Panc1 (cell line): ENCODE measurements at regions not wholly inside any gene's neighbourhood (a gene's known extent, or its start where the extent isn't known, plus 50 kb on each side); places are given as distances from the start of the nearest gene placed in this dataset.
A peak's percentile ranks its signal among the peaks of the same experiment; 100 is the strongest.

Experiments used
- ATAC-seq: fragments of 200-7000 bp; cut with Tn5 transposase; 2 replicates; pipeline ENCODE4 v1.9.1; 2020; ENCODE audit warnings: mild to moderate bottlenecking, moderate library complexity
- BruUV-seq: library from RNA; stranded (reverse); fragments of 400-500 nt; replicated peaks from 2 replicates; lab custom pipeline; 2021; lab: Mats Ljungman, UMichigan
- CTCF ChIA-PET: fragments of 300-600 bp; sonication (Branson Sonifier 250); formaldehyde crosslinking; loops from one replicate; lab custom pipeline; 2022; ENCODE audit warnings: antibody characterized with exemption; lab: Charles Lee
- POLR2A ChIA-PET: fragments of 300-600 bp; sonication (Branson Sonifier 250); formaldehyde crosslinking; loops from one replicate; lab custom pipeline; 2022; ENCODE audit warnings: antibody characterized with exemption; lab: Charles Lee
- DNase-seq: peaks from one replicate; pipeline ENCODE4 v3.0.0-alpha.2; 2010; ENCODE audit warnings: low read depth, low spot score
- H3K27ac ChIP-seq: 2 replicates; pipeline ENCODE4 v1.5.1; 2011; ENCODE audit warnings: mild to moderate bottlenecking, low read length, inconsistent platforms
- H3K27me3 ChIP-seq: fragments of 200-500 bp; sonication (Bioruptor generic); 2 replicates; pipeline ENCODE4 v1.6.0; 2014; ENCODE audit warnings: low read length, inconsistent platforms; ENCODE audit not compliant: control insufficient read depth, insufficient read depth
- H3K36me3 ChIP-seq: fragments of 200-500 bp; sonication (Bioruptor generic); 2 replicates; pipeline ENCODE4 v1.5.1; 2014; ENCODE audit warnings: inconsistent platforms, mild to moderate bottlenecking, low read length, moderate library complexity; ENCODE audit not compliant: control insufficient read depth, insufficient read depth
- H3K4me1 ChIP-seq: 2 replicates; pipeline ENCODE4 v1.5.1; 2011; ENCODE audit warnings: inconsistent platforms, mild to moderate bottlenecking, low read length, moderate library complexity; ENCODE audit not compliant: control insufficient read depth, insufficient read depth
- H3K4me3 ChIP-seq, 2 experiments: 2 replicates each; pipeline ENCODE4 v1.5.1; 2011 to 2012; ENCODE audit warnings: low read depth in 2 of 2, low read length in 2 of 2, mild to moderate bottlenecking in 2 of 2, inconsistent platforms in 1 of 2, moderate library complexity in 1 of 2
- H3K9me3 ChIP-seq: fragments of 200-500 bp; sonication (Bioruptor generic); 2 replicates; pipeline ENCODE4 v1.5.1; 2014; ENCODE audit warnings: low read depth, mild to moderate bottlenecking, inconsistent platforms, low read length, moderate library complexity; ENCODE audit not compliant: control insufficient read depth, insufficient read depth
- POLR2AphosphoS5 ChIP-seq: IDR thresholded peaks from 2 replicates; pipeline ENCODE4 v1.6.1; 2012; ENCODE audit warnings: mild to moderate bottlenecking, low read depth, low read length, moderate library complexity
- REST ChIP-seq, 2 experiments: IDR thresholded peaks; 2 replicates each; pipeline ENCODE4 v1.6.1; 2011 to 2012; ENCODE audit warnings: low read depth in 2 of 2, control low read depth in 1 of 2, low read length in 1 of 2, mild to moderate bottlenecking in 1 of 2, moderate library complexity in 1 of 2; ENCODE audit not compliant: insufficient read depth in 1 of 2
- SIN3A ChIP-seq: IDR thresholded peaks from 2 replicates; pipeline ENCODE4 v1.6.1; 2012; ENCODE audit warnings: low read depth, mild to moderate bottlenecking, low read length, moderate library complexity, borderline replicate concordance; ENCODE audit not compliant: insufficient read depth
- TCF7L2 ChIP-seq: IDR thresholded peaks from 2 replicates; pipeline ENCODE4 v1.6.1; 2011; ENCODE audit warnings: mild to moderate bottlenecking, low read depth, low read length, inconsistent platforms
- in situ Hi-C: cut with HindIII; loops from 2 replicates; pipeline ENCODE4 v1.10.0; 2016; ENCODE audit warnings: low sequenced_read_pairs, low pct_unique_long_range_greater_than_20kb
- intact Hi-C: fragments of 100-400 bp; cut with micrococcal nuclease; formaldehyde crosslinking; loops from one replicate; pipeline ENCODE4 v1.10.0; 2022; ENCODE audit not compliant: unreplicated experiment
- TF ChIP-seq, protein P1 (sequence below): fragments of 450-650 bp; IDR thresholded peaks from 2 replicates; pipeline ENCODE4 v1.5.1; 2017; ENCODE audit warnings: mild to moderate bottlenecking

DNA sequence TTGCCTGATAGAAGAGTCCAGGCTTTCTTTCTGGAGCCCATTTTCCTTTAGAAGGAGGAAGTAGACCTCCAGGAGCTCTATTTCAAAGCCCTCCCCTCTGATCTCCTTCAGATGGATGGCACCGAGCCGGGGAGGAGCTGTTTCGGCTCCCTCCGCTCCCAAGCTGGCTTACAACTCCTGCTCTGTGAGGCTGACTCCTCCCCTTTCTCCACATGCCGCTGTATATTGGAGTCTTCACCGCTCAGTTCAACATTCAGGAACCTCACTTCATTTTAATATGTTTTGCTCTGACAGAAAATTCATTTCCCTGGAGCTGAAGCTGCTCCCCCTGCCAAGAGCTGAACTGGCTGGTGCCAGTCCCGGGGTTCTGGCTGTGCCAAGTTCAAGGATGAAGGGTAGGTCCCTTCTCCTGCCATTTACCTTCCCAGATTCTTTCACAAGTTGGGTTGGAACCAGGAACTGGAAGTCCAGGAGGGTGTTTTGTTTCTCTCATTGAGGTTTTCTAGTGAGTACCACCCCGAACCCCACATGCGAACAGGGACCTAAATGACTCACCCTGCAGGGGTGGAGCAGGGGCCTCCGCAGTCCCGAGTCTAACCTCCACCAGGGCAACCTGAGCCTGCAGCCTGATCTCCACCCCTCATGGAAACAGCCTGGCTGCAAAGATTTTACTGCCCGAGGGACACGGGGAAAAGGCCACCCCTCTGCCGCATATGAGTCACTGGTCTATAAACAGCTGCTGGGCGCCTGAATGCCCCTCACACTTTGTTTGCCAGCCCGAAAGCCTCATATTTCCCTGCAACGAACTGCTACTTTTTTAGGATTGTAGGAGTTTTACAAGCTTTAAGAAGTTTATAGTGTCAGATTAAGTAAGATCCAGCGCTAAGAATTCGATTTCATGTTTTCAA, 68.6 kb upstream of the FOXA2 start:
- ChIA-PET POLR2A (no interaction called here), CTCF (no interaction called here)
- TF ChIP-seq TCF7L2 (no peak), POLR2AphosphoS5 (no peak), SIN3A (no peak), REST (IDR thresholded peaks at IDR 0.05; ENCODE audit: insufficient read depth in 1 of 2, low read depth in 2 of 2, low read length in 1 of 2) (no peak)
- TF ChIP-seq, protein P1, sequence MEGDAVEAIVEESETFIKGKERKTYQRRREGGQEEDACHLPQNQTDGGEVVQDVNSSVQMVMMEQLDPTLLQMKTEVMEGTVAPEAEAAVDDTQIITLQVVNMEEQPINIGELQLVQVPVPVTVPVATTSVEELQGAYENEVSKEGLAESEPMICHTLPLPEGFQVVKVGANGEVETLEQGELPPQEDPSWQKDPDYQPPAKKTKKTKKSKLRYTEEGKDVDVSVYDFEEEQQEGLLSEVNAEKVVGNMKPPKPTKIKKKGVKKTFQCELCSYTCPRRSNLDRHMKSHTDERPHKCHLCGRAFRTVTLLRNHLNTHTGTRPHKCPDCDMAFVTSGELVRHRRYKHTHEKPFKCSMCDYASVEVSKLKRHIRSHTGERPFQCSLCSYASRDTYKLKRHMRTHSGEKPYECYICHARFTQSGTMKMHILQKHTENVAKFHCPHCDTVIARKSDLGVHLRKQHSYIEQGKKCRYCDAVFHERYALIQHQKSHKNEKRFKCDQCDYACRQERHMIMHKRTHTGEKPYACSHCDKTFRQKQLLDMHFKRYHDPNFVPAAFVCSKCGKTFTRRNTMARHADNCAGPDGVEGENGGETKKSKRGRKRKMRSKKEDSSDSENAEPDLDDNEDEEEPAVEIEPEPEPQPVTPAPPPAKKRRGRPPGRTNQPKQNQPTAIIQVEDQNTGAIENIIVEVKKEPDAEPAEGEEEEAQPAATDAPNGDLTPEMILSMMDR: no peak
- Histone ChIP-seq H3K9me3 (no peaks in the 10 kb centered on the region), H3K4me1 (no peaks in the 10 kb centered on the region), H3K27me3 (no peaks in the 10 kb centered on the region), H3K4me3 (no peak overlapping the region), H3K27ac (no peak overlapping the region), H3K36me3 (no peaks in the 10 kb centered on the region)
- DNase-seq (no peak), ATAC-seq (peak; percentile 42; the same call in 1 of the 2 replicates)
- no TSS peak for BruUV-seq
- intact Hi-C loops: no loop called here
- in situ Hi-C loops: no loop called here

DNA sequence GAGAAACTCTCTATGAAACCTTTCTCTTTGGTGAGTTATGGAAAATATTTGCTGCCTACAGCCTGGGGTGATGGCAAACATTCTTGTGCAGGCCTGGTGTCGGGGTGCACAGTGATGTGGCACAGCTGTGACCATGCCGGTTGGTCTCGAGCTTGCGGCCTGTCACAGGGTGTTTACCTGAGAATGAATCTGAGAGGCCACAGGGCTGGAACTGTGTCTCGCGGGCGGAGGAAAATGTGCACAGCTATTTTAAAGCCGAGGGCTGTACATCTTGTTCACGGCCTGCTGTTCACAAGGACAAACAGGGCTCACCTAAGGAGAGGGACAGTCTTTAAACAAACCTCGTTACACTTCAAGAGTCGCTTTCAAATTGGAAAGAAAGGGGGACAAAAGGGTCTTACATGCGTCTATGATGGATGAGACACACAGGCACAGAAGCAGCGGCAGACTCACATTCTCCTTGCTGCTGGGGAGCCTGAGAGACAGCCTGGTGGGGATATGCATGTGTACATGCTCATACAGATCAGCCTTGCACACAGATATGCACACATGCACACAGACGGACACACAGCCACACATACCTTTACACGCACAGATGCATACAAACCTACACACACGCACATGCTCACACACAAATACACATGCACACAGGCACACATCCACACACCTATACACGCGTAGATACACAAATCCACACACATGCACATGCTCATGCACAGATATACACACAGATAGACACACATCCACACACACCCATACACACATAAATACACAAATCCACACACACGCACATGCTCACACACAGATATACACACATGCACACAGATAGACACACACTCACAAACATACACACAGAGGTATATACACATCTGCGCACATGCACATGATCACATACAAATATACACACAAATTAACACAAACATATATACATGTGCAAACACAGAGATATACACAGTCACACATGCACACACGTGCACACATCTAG, 69.6 kb upstream of the FOXA2 start:
- no peak for TF ChIP-seq POLR2AphosphoS5
- TF ChIP-seq, protein P1: no peak
- no peak for TF ChIP-seq REST (IDR thresholded peaks at IDR 0.05; ENCODE audit: insufficient read depth in 1 of 2, low read depth in 2 of 2, low read length in 1 of 2)
- no peak for TF ChIP-seq SIN3A
- TF ChIP-seq TCF7L2: no peak
- no peak for ATAC-seq
- Histone ChIP-seq H3K36me3 (no peaks in the 10 kb centered on the region), H3K4me1 (no peaks in the 10 kb centered on the region), H3K27ac (no peak overlapping the region), H3K4me3 (no peak overlapping the region), H3K9me3 (no peaks in the 10 kb centered on the region), H3K27me3 (no peaks in the 10 kb centered on the region)
- intact Hi-C loops: no loop called here
- no peak for DNase-seq
- CTCF ChIA-PET: no interaction called here
- POLR2A ChIA-PET: no interaction called here
- BruUV-seq: no TSS peak
- in situ Hi-C loops: no loop called here
